ENCODE measurements at regions not wholly inside any gene's neighbourhood (a gene's known extent, or its start where the extent isn't known, plus 50 kb on each side); places are given as distances from the start of the nearest gene placed in this dataset.

- TF ChIP-seq CTCF (IDR thresholded peaks at IDR 0.05) (no peak), SIN3A (IDR thresholded peaks at IDR 0.05; ENCODE audit: borderline replicate concordance, insufficient read depth, low read depth, low read length) (no peak), REST (IDR thresholded peaks at IDR 0.05; ENCODE audit: insufficient read depth in 1 of 2, low read depth in 2 of 2, low read length in 1 of 2) (no peak)
These were observed 624.1 kb downstream of the NR2F1-AS1 start for GRCh38 chr5:92956886-92957285.
